GM12878 (cell line): ENCODE measurements at regions not wholly inside any gene's neighbourhood (a gene's known extent, or its start where the extent isn't known, plus 50 kb on each side); places are given as distances from the start of the nearest gene placed in this dataset.

Experiments used
- ATAC-seq: fragments of 200-7000 bp; cut with Tn5 transposase; 3 replicates; pipeline ENCODE4 v1.9.1; 2020; ENCODE audit warnings: mild to moderate bottlenecking, moderate library complexity
- BruUV-seq: library from RNA; stranded (reverse); fragments of 400-500 nt; replicated peaks from 2 replicates; lab custom pipeline; 2021; lab: Mats Ljungman, UMichigan
- CTCF ChIA-PET: fragments of 300-600 bp; sonication (Branson Sonifier 250); formaldehyde crosslinking; extraction: SDS; loops from one replicate; lab custom pipeline; 2021; ENCODE audit warnings: inconsistent platforms; lab: Yijun Ruan, JAX
- POLR2A ChIA-PET: fragments of 350-600 bp; formaldehyde crosslinking; extraction: SDS; loops from one replicate; lab custom pipeline; 2021; ENCODE audit warnings: inconsistent platforms; lab: Charles Lee
- RAD21 ChIA-PET: fragments of 300-600 bp; sonication (Branson Sonifier 250); formaldehyde crosslinking; loops from one replicate; lab custom pipeline; 2023; ENCODE audit warnings: antibody characterized with exemption; ENCODE audit not compliant: unreplicated experiment; lab: Charles Lee
- SMC1A ChIA-PET: fragments of 300-600 bp; sonication (Branson Sonifier 250); formaldehyde crosslinking; loops from one replicate; lab custom pipeline; 2023; ENCODE audit not compliant: unreplicated experiment, uncharacterized antibody; lab: Charles Lee
- DNase-seq: peaks from one replicate; pipeline ENCODE4 v3.0.0-alpha.2; 2011; ENCODE audit warnings: low read depth, low spot score
- FAIRE-seq: peaks from 3 replicates; lab custom pipeline; 2011; peaks lifted over from hg19 to GRCh38; lab: Jason Lieb, UNC
- H2AFZ ChIP-seq: 2 replicates; pipeline ENCODE4 v1.6.0; 2011; ENCODE audit warnings: low read depth, low read length, control low read depth; ENCODE audit not compliant: control insufficient read depth
- H3K27ac ChIP-seq: 2 replicates; pipeline ENCODE4 v1.5.1; 2011; ENCODE audit warnings: control low read depth; ENCODE audit not compliant: control insufficient read depth, insufficient read depth
- H3K27me3 ChIP-seq, 2 experiments: replicated peaks in 1 of 2; 2 replicates each; pipeline versions ENCODE4 v1.6.0 to v1.6.1; 2011; ENCODE audit warnings: low read length in 1 of 2; ENCODE audit not compliant: control insufficient read depth in 2 of 2, insufficient read depth in 2 of 2
- H3K36me3 ChIP-seq, 2 experiments: 2 replicates each; pipeline ENCODE4 v1.5.1; 2011; ENCODE audit warnings: low read length in 1 of 2; ENCODE audit not compliant: control insufficient read depth in 2 of 2, insufficient read depth in 2 of 2
- H3K4me1 ChIP-seq: 2 replicates; pipeline ENCODE4 v1.6.1; 2011; ENCODE audit warnings: mild to moderate bottlenecking, low read length, moderate library complexity, mixed read lengths; ENCODE audit not compliant: control insufficient read depth, insufficient read depth
- H3K4me2 ChIP-seq: 2 replicates; pipeline ENCODE4 v1.6.0; 2011; ENCODE audit warnings: control low read depth; ENCODE audit not compliant: control insufficient read depth, insufficient read depth
- H3K4me3 ChIP-seq: fragments of 200-600 bp; sonication (generic); 2 replicates; pipeline ENCODE4 v1.5.1; 2016
- H3K79me2 ChIP-seq: 2 replicates; pipeline ENCODE4 v1.6.0; 2011; ENCODE audit warnings: low read length; ENCODE audit not compliant: control insufficient read depth, insufficient read depth
- H3K9ac ChIP-seq: 2 replicates; pipeline ENCODE4 v1.8.0; 2011; ENCODE audit warnings: low read length, control low read depth, mixed read lengths; ENCODE audit not compliant: control insufficient read depth, insufficient read depth
- H3K9me3 ChIP-seq: replicated peaks from 3 replicates; pipeline ENCODE4 v1.5.1; 2011; ENCODE audit warnings: mild to moderate bottlenecking, low read length; ENCODE audit not compliant: control insufficient read depth, insufficient read depth
- H4K20me1 ChIP-seq: 2 replicates; pipeline ENCODE4 v1.6.0; 2011; ENCODE audit not compliant: control insufficient read depth, insufficient read depth
- E2F8 ChIP-seq: fragments of 450-650 bp; IDR thresholded peaks from 2 replicates; pipeline ENCODE4 v1.6.1; 2018; ENCODE audit warnings: mild to moderate bottlenecking, low read depth, moderate library complexity; ENCODE audit not compliant: partially characterized antibody
- JUNB ChIP-seq: IDR thresholded peaks from 2 replicates; pipeline ENCODE4 v1.6.1; 2016; ENCODE audit warnings: antibody characterized with exemption, mild to moderate bottlenecking
- LARP7 ChIP-seq: fragments of 450-650 bp; IDR thresholded peaks from 2 replicates; pipeline ENCODE4 v1.6.1; 2017; ENCODE audit warnings: mild to moderate bottlenecking
- NFYB ChIP-seq: IDR thresholded peaks from 2 replicates; pipeline ENCODE4 v1.6.1; 2011; ENCODE audit warnings: low read depth, mild to moderate bottlenecking, low read length, improper control_type of control experiment, moderate library complexity; ENCODE audit not compliant: insufficient read depth
- NR2C1 ChIP-seq: fragments of 450-650 bp; IDR thresholded peaks from 2 replicates; pipeline ENCODE4 v1.6.1; 2017; ENCODE audit warnings: antibody characterized with exemption, mild to moderate bottlenecking, moderate library complexity
- NRF1 ChIP-seq: conservative IDR thresholded peaks from 2 replicates; pipeline ENCODE4 v1.6.1; 2011; ENCODE audit warnings: mild to moderate bottlenecking, low read depth, low read length, improper control_type of control experiment
- RBBP5 ChIP-seq: fragments of 200-600 bp; sonication (generic); conservative IDR thresholded peaks from 2 replicates; pipeline ENCODE4 v1.6.1; 2016
- TCF3 ChIP-seq: IDR thresholded peaks from 2 replicates; pipeline ENCODE4 v1.6.1; 2012; ENCODE audit warnings: low read depth, mild to moderate bottlenecking, low read length, borderline replicate concordance; ENCODE audit not compliant: insufficient read depth
- ZNF217 ChIP-seq: fragments of 450-650 bp; IDR thresholded peaks from 2 replicates; pipeline ENCODE4 v1.6.1; 2017; ENCODE audit warnings: antibody characterized with exemption, mild to moderate bottlenecking
- WGBS: methylation state at CpG from one replicate; pipeline ENCODE4 v1.1.6; 2016; ENCODE audit warnings: low lambda C conversion rate; ENCODE audit not compliant: insufficient replicate concordance, insufficient coverage; ENCODE audit errors: missing lambda C conversion rate; 5-methylcytosine and 5-hydroxymethylcytosine counted together
- in situ Hi-C: fragments of 300-500 bp; cut with MboI; formaldehyde crosslinking; loops from 9 replicates; pipeline ENCODE4 v1.14.3; 2018; ENCODE audit warnings: mixed read lengths
- intact Hi-C: fragments of 100-400 bp; cut with micrococcal nuclease; formaldehyde crosslinking; loops from one replicate; pipeline ENCODE4 v1.14.2; 2022; ENCODE audit not compliant: unreplicated experiment

- Histone ChIP-seq H4K20me1 (no peaks in the 10 kb centered on the region), H3K4me1 (no peaks in the 10 kb centered on the region), H3K27ac (no peak overlapping the region), H3K27me3 (no peaks in the 10 kb centered on the region), H3K9ac (no peak overlapping the region)
- ATAC-seq = no peak
- intact Hi-C loops = no loop called here
- no peak for FAIRE-seq
- DNase-seq = no peak
- TF ChIP-seq ZNF217 = no peak
- no peak for TF ChIP-seq E2F8
- no peak for TF ChIP-seq TCF3
- TF ChIP-seq JUNB = no peak
- no peak for TF ChIP-seq LARP7
- TF ChIP-seq NRF1 = no peak
- TF ChIP-seq NR2C1 = no peak
- no peak for TF ChIP-seq NFYB
- no peak for TF ChIP-seq RBBP5
- TF ChIP-seq, all 136 proteins: peak for 0
- CTCF ChIA-PET = no interaction called here
- SMC1A ChIA-PET = interaction anchor here (0.7 kb wide), 1 partner anchor 31 kb away, joined by 3 read pairs; no protein-coding TSS in a partner anchor
- RAD21 ChIA-PET = no interaction called here
- WGBS = 12% methylated on average over 2 of the region's 2 CpGs
- in situ Hi-C loops = no loop called here
- Histone ChIP-seq H2AFZ (no peak overlapping the region), H3K79me2 (no peaks in the 10 kb centered on the region), H3K9me3 (no peaks in the 10 kb centered on the region), H3K4me3 (no peak overlapping the region), H3K36me3 (no peaks in the 10 kb centered on the region), H3K4me2 (no peak overlapping the region)
- BruUV-seq = no TSS peak
- POLR2A ChIA-PET = no interaction called here
Measured at GRCh38 chr7:68309271-68309670, 1289.0 kb upstream of the AUTS2 start.
